HG02840 (cell line): ENCODE measurements at regions not wholly inside any gene's neighbourhood (a gene's known extent, or its start where the extent isn't known, plus 50 kb on each side); places are given as distances from the start of the nearest gene placed in this dataset.

Source experiments
- ATAC-seq: cut with Tn5 transposase; IDR thresholded peaks from one replicate; pipeline ENCODE4 v1.9.1; 2021; ENCODE audit warnings: mild to moderate bottlenecking, moderate library complexity, moderate number of reproducible peaks; ENCODE audit not compliant: unreplicated experiment, low FRiP score

GRCh38 chr3:82353306-82354171 lies 592.1 kb upstream of the GBE1 start:
- no peak for ATAC-seq

- ATAC-seq: no peak
These were observed 586.1 kb upstream of the GBE1 start for GRCh38 chr3:82347585-82347984.

DNA sequence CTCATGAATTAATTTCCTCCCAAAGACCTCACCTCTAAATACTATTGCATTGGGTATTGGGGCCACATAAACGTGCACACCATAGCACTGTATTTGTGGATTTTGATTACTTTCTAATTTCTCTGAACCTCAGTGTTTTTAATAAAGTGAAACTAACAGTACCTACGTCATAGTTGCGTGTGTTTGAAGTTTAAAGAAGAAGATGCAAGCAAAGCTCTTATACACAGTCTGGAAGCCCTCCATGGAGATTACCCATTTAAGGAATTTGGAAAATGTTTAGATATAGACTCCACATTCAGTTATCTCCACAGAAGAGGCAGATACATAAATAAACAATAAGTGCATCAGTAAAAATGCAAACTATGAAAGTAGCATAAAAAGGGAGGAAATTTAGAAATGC lies 581.1 kb upstream of the GBE1 start:
- no peak for ATAC-seq

DNA sequence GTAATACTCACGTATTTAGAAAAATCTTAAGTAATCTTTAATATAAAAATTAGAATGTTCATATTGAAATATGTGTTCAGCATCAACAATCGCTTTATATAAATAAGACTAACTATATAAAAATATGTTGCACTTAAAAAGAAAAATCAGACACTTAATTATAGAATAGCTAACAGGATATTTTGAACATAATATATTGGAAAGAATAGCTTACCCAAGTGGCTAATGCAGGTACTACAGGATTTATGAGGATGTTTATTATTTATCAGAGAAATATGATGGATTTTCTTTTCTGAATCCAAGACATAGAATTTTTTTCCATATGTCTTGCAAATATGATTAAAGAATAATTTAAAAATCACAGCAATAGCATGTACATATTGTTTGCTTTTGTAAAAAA lies 567.9 kb upstream of the GBE1 start:
- no peak for ATAC-seq

GRCh38 chr3:82311901-82312300 lies 550.5 kb upstream of the GBE1 start:
- ATAC-seq: no peak

DNA sequence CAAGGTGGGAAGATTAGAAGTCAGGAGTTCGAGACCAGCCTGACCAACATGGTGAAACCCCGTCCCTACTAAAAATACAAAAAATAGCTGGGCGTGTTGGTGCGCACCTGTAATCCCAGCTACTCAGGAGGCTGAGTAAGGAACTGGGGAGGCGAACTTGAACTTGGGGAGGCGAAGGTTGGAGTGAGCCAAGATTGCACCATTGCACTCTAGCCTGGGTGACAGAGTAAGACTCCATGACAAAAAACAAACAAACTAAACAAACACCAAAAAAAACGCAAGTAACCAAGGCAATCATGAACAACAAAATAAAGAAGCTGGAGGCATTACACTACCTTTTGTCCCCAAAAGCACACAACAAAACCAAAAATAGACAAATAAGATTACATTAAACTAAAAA lies 547.3 kb upstream of the GBE1 start:
- ATAC-seq: no peak

DNA sequence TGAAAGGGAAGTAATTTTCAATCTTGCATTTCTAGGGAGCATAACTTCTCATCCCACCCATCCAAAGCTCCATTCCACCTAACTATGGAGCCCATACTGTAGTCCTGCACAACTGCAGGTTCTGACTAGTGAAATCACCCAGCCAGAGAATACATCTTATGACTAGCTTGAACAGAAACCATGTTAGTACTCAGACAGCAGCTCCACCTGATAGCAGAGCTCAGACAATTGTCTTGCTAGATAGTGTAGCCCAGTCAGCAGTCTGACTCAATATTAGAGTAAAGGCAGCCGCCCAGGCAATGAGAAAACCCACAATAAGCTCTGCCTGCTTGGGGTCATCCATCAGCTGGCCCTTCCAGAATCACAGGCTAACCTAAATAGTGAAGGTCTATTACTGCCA lies 544.7 kb upstream of the GBE1 start:
- ATAC-seq: no peak

DNA sequence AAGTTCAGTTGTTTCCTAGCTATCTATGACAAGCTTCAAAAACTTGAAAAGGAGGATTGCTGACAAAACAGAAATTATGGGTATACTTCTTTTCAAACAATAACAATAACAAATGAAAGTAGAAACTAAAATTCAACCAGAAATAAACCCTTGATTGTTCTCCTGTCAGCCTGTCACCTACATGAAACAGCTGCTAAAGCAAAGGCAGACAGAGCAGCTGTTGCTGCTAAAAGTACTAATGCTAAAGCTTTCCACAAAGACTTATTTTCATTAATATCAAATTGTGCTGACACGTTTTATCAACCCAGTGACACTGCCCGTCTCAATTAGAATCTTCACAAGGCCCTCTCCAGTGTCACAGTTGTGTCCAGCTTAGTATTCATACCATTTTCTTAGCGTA lies 533.2 kb upstream of the GBE1 start:
- no peak for ATAC-seq

DNA sequence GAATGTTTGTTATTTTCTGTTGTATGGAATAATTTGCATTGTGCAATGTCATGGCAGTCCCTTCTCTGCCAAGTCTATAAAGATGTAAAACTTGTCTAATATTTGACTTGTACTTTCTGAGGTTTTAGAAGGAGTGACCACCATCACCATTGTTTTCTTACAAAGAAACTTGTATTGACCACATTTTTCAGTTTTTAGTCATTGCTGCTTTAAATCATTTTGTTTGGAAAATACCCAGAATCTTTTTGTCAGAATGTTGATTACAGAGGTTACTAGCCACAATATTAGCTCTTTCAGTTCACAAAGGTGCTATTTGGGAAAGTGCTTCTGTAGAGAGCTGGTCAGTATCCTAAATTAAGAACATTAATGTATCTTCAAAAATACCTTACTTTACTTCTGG lies 532.4 kb upstream of the GBE1 start:
- peak; percentile 85 for ATAC-seq

DNA sequence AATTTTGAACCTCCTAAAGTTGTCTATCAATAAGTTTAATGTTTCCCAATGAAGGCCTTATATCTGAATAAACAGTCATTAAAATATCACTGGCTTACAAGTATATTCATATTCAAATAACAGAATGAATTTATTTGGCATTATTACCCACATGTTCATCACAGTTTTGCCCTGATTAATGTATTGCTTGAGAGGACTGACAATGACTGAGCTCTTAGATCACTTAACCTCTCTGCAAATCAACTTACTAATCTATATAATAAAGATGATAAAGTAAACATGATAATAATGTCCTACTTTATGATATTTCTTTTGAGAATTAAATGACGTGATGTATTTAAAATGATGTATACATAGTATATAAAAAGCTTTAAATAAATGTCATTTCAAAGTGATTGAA lies 532.0 kb upstream of the GBE1 start:
- ATAC-seq: no peak

- ATAC-seq: no peak
These were observed 526.1 kb upstream of the GBE1 start for GRCh38 chr3:82287562-82287961.

GRCh38 chr3:82281205-82281604 lies 519.8 kb upstream of the GBE1 start:
- no peak for ATAC-seq

- ATAC-seq: no peak
These were observed 515.5 kb upstream of the GBE1 start for GRCh38 chr3:82276992-82277391.

DNA sequence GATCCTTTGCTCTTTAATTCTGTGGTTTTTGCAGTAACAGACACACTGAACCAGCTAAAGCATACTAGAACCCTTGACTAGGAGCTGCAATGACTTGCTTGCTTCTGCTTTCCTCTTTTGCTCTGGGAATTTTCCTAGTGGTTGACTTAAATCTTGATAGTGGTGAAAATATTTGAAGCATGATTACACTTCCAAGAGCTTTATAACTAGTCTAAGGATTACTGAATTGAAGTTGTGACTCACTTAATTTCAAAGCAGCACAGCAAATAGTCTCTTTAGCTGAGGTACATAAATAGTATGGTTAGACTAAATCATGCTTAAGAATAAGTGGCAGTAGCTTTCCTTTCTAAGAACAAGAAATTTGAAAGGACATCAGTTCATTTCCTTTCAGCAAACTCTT lies 513.5 kb upstream of the GBE1 start:
- no peak for ATAC-seq

DNA sequence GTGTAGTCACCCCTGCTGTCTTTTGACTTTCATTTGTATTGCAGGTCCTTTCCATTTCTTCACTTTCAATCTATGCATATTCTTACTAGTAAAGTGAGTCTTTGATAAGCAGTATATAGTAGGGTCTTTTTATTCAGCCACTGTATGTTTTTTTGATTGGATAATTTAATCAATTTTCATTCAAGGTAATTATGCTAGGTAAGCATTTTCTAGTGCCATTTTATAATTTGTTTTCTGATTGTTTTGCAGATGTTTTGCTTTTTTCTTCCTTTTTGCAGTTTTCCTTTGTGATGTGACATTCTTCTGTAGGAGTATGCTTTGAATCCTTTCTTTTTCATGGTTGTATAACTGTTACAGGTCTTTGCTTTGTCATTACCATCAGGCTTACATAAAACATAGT lies 504.3 kb upstream of the GBE1 start:
- ATAC-seq: no peak

GRCh38 chr3:82262193-82262592 lies 500.7 kb upstream of the GBE1 start:
- ATAC-seq: no peak

DNA sequence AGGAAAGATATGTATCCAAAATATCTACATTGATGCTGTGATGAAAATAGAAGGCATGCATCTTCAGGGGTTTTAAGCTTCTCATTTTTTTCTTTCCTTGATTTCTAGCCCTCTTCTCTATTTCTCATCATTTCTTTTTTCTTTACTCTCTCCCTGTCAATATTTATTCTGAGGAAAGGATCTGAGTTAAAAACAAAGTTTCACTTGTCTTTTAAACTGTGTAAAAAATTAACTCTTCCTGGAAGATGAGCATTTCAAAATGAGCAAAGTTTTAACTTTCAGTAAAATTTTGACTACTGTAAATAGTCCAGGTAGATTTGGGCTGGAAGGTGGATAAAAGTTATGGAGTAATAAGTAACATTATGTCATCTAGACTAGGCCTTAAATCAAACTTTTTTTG lies 500.2 kb upstream of the GBE1 start:
- ATAC-seq: no peak

DNA sequence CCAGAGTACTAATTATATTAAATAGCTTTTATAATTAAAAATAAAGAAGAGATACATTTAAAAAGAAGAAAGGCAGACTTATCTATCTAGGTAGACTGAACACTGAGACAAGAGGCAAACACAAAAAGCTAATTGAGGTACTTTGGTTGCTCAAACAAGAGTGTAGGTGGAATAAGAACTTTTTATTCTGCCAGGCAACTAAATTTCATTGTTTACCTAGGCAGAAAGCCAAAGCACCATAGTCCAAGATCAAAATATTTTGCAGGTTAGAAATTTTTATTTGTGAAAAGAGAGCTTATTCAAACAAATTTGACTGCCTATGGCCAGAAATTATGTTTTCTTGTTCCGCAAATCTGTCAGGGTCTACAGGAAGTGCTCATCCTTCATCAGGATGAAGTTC lies 499.6 kb upstream of the GBE1 start:
- no peak for ATAC-seq

DNA sequence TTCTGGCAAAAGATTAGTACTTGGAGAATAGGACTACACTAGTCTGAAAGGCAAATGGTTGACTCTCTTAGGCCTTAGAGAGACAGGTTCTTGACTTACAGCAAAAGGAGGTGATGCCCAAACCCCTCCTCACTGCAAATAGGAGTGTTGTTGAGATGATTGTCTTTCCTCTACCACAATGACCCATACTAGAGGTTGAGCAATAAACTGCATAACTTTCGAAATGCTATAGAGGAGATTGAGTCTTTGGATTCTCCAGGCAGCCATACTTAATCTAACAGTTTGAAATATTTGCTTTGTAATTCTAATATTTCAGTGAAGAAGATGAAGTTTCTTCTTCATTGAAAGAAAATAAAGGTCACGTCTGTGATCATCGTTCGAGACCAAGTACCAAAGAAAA lies 498.5 kb upstream of the GBE1 start:
- ATAC-seq: no peak

DNA sequence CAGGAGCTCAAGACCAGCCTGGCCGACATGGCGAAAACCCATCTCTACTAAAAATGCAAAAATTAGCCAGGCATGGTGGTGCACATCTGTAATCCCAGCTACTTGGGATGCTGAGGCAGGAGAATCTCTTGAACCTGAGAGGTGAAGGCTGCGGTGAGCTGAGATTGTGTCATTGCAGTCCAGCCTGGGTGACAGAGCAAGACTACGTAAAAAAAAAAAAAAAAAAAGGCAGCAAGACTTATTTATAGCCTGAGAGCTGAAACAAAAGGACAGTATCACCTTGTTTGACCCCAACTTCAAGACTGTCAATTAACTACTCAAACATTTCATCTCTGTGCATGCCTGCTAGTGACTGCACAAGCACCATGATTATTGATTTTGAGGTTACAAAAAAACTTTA lies 478.9 kb upstream of the GBE1 start:
- ATAC-seq: no peak

DNA sequence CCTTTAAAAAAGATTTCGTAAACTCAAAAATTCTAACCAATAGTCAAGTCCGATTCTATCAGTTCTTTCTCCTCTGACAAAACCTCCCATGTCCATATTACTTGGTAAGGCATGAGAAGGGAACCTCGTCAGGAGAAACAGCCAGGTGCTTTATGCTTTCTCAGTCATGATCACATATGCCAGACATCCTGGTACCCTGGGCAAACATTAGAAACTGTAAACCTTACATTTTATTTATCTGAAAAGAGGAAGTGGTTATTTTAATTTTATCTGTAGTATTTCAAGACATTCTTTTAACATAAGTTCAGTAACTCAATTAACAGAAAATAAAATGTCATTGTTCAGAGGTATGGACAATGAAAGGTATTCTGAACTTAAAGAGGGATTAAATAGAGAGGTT lies 474.8 kb upstream of the GBE1 start:
- ATAC-seq: no peak

- ATAC-seq: peak; percentile 69
These were observed 468.0 kb upstream of the GBE1 start for GRCh38 chr3:82229397-82229796.

DNA sequence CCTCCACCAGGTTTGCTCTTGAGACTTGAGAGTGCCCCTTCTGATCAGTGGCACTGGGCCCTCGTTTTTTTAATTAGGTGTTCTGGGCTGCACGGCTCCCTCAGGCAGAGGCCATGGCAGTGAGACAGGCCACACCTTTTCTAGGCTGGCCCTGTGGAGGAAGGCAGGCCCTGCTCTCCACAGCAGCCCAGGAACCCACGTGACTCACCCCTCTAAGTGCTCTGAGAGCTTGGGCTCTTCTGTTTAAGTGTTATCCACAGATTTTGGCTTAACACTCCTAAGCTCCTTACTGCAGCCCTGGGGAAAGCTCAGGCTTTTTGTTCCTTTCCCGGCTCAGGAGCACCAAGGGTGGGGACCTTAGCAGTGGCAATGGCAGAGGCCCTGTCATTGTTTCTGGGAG lies 463.2 kb upstream of the GBE1 start:
- no peak for ATAC-seq
